HepG2 (cell line): ENCODE measurements at regions not wholly inside any gene's neighbourhood (a gene's known extent, or its start where the extent isn't known, plus 50 kb on each side); places are given as distances from the start of the nearest gene placed in this dataset.

Experiments used
- ATAC-seq: fragments of 200-7000 bp; cut with Tn5 transposase; 3 replicates; pipeline ENCODE4 v1.9.1; 2020; ENCODE audit warnings: mild to moderate bottlenecking, moderate library complexity
- BruUV-seq: library from RNA; stranded (reverse); fragments of 400-500 nt; replicated peaks from 2 replicates; lab custom pipeline; 2021; lab: Mats Ljungman, UMichigan
- CTCF ChIA-PET: fragments of 300-600 bp; formaldehyde crosslinking; extraction: SDS; loops from one replicate; lab custom pipeline; 2021; ENCODE audit warnings: low total read pairs, inconsistent platforms, low intra/inter-chr PET ratio; lab: Yijun Ruan, JAX
- POLR2A ChIA-PET: fragments of 350-600 bp; sonication (Branson Sonifier 250); formaldehyde crosslinking; loops from one replicate; lab custom pipeline; 2020; ENCODE audit warnings: antibody characterized with exemption, inconsistent platforms; lab: Yijun Ruan, JAX
- DNase-seq: peaks from one replicate; pipeline ENCODE4 v3.0.0-alpha.2; 2015; ENCODE audit warnings: low spot score
- FAIRE-seq: peaks from 3 replicates; lab custom pipeline; 2011; peaks lifted over from hg19 to GRCh38; lab: Jason Lieb, UNC
- H2AFZ ChIP-seq: one replicate; pipeline ENCODE4 v1.6.1; 2011; ENCODE audit warnings: low read length, inconsistent platforms
- H3K27ac ChIP-seq: fragments of 300-600 bp; 3 replicates; pipeline ENCODE4 v1.8.0; 2011; ENCODE audit warnings: mixed run types, mild to moderate bottlenecking, mixed read lengths, low read length, inconsistent platforms; ENCODE audit not compliant: insufficient read depth; ENCODE audit errors: extremely low read length
- H3K27me3 ChIP-seq, 2 experiments: fragments of 200-600 bp in 1 of 2; 2 replicates in 1 of 2; 3 replicates in 1 of 2; pipeline versions ENCODE4 v1.6.0 to v1.8.0; 2011; ENCODE audit warnings: low read length in 2 of 2, mild to moderate bottlenecking in 2 of 2, moderate library complexity in 2 of 2, inconsistent platforms in 1 of 2; ENCODE audit not compliant: insufficient read depth in 2 of 2, control insufficient read depth in 1 of 2
- H3K36me3 ChIP-seq, 2 experiments: fragments of 200-600 bp in 1 of 2; replicated peaks in 1 of 2; 2 replicates in 1 of 2; 3 replicates in 1 of 2; pipeline versions ENCODE4 v1.5.1 to v1.8.0; 2011; ENCODE audit warnings: low read length in 2 of 2, inconsistent platforms in 1 of 2; ENCODE audit not compliant: insufficient read depth in 2 of 2, control insufficient read depth in 1 of 2
- H3K4me1 ChIP-seq: 2 replicates; pipeline ENCODE4 v1.5.1; 2012; ENCODE audit warnings: low read length, inconsistent platforms; ENCODE audit not compliant: insufficient read depth
- H3K4me2 ChIP-seq: 2 replicates; pipeline ENCODE4 v1.6.0; 2011; ENCODE audit warnings: low read depth, low read length, inconsistent platforms
- H3K4me3 ChIP-seq, 3 experiments: fragments of 200-600 bp in 1 of 3; sonication (generic), shearing (Covaris generic) in 1 of 3; replicated peaks in 1 of 3; 2 replicates each; pipeline ENCODE4 v1.5.1; 2011 to 2016; ENCODE audit warnings: low read length in 3 of 3, inconsistent platforms in 2 of 3, low read depth in 2 of 3, mild to moderate bottlenecking in 2 of 3, control low read depth in 1 of 3, mixed read lengths in 1 of 3; ENCODE audit not compliant: insufficient read depth in 1 of 3
- H3K79me2 ChIP-seq: one replicate; pipeline ENCODE4 v1.6.1; 2011; ENCODE audit warnings: low read length, inconsistent platforms; ENCODE audit not compliant: insufficient read depth
- H3K9ac ChIP-seq: 2 replicates; pipeline ENCODE4 v1.6.0; 2011; ENCODE audit warnings: mild to moderate bottlenecking, low read depth, low read length, inconsistent platforms; ENCODE audit not compliant: insufficient read depth
- H3K9me3 ChIP-seq: 2 replicates; pipeline ENCODE4 v1.5.1; 2012; ENCODE audit warnings: mild to moderate bottlenecking, low read length
- H4K20me1 ChIP-seq: 2 replicates; pipeline ENCODE4 v1.6.0; 2011; ENCODE audit warnings: inconsistent platforms, mild to moderate bottlenecking, low read length, moderate library complexity; ENCODE audit not compliant: insufficient read depth
- AHR ChIP-seq: IDR thresholded peaks from 2 replicates; pipeline ENCODE4 v1.6.1; 2018; ENCODE audit warnings: missing genetic modification reagents, missing compliant biosample characterization
- ELF1 ChIP-seq: sonication (generic); formaldehyde crosslinking; IDR thresholded peaks from 2 replicates; pipeline ENCODE4 v1.4.0; 2020; ENCODE audit warnings: missing genetic modification reagents
- FOXK2 ChIP-seq: fragments of 450-650 bp; IDR thresholded peaks from 2 replicates; pipeline ENCODE4 v1.6.1; 2016
- IKZF4 ChIP-seq: sonication (generic); formaldehyde crosslinking; IDR thresholded peaks from 2 replicates; pipeline ENCODE4 v1.5.1; 2020; ENCODE audit warnings: borderline replicate concordance, mild to moderate bottlenecking, low read depth, missing genetic modification reagents; ENCODE audit errors: not compliant biosample characterization
- KLF9 ChIP-seq: IDR thresholded peaks from 2 replicates; pipeline ENCODE4 v1.6.1; 2016; ENCODE audit warnings: low read depth
- NFE2L2 ChIP-seq: fragments of 150-350 bp; IDR thresholded peaks from 2 replicates; pipeline ENCODE4 v1.6.1; 2014; ENCODE audit warnings: low read length
- SOX13 ChIP-seq, 3 experiments: fragments of 450-650 bp in 1 of 3; sonication (generic) in 1 of 3; formaldehyde crosslinking in 1 of 3; IDR thresholded peaks in 2 of 3; conservative IDR thresholded peaks in 1 of 3; 2 replicates each; pipeline versions ENCODE4 v1.5.0 to v1.6.1; 2016 to 2020; ENCODE audit warnings: antibody characterized with exemption in 1 of 3, mild to moderate bottlenecking in 1 of 3, missing compliant biosample characterization in 1 of 3, missing genetic modification reagents in 1 of 3, moderate library complexity in 1 of 3
- TBP ChIP-seq: sonication (generic); formaldehyde crosslinking; IDR thresholded peaks from 2 replicates; pipeline ENCODE4 v1.5.0; 2020; ENCODE audit warnings: missing genetic modification reagents
- YY1 ChIP-seq: IDR thresholded peaks from 2 replicates; pipeline ENCODE4 v1.6.1; 2011; ENCODE audit warnings: low read length, low read depth, moderate library complexity, mild to moderate bottlenecking; ENCODE audit not compliant: insufficient read depth, insufficient replicate concordance
- ZBTB46 ChIP-seq: sonication (generic); formaldehyde crosslinking; IDR thresholded peaks from 2 replicates; pipeline ENCODE4 v1.4.0; 2020; ENCODE audit warnings: mild to moderate bottlenecking, missing genetic modification reagents, borderline replicate concordance
- ZKSCAN8 ChIP-seq: IDR thresholded peaks from 2 replicates; pipeline ENCODE4 v1.6.1; 2016; ENCODE audit warnings: borderline replicate concordance, missing genetic modification reagents, missing compliant biosample characterization
- ZNF292 ChIP-seq: sonication (generic); formaldehyde crosslinking; IDR thresholded peaks from 2 replicates; pipeline ENCODE4 v1.8.1; 2022; ENCODE audit warnings: mild to moderate bottlenecking, low read depth, missing genetic modification reagents, borderline replicate concordance
- ZNF326 ChIP-seq: sonication (generic); formaldehyde crosslinking; IDR thresholded peaks from 2 replicates; pipeline ENCODE4 v1.4.0; 2020; ENCODE audit warnings: missing genetic modification reagents, borderline replicate concordance
- ZNF354B ChIP-seq: sonication (generic); formaldehyde crosslinking; IDR thresholded peaks from 2 replicates; pipeline ENCODE4 v1.8.0; 2022; ENCODE audit warnings: mild to moderate bottlenecking, missing genetic modification reagents
- ZNF607 ChIP-seq: sonication (generic); formaldehyde crosslinking; IDR thresholded peaks from 2 replicates; pipeline ENCODE4 v1.5.1; 2020; ENCODE audit warnings: missing genetic modification reagents, mild to moderate bottlenecking, borderline replicate concordance
- ZNF691 ChIP-seq: sonication (generic); formaldehyde crosslinking; IDR thresholded peaks from 2 replicates; pipeline ENCODE4 v1.4.0; 2020; ENCODE audit warnings: missing genetic modification reagents, low read depth, mild to moderate bottlenecking, borderline replicate concordance
- ZSCAN25 ChIP-seq: sonication (generic); formaldehyde crosslinking; IDR thresholded peaks from 2 replicates; pipeline ENCODE4 v1.8.0; 2022; ENCODE audit warnings: mild to moderate bottlenecking, missing genetic modification reagents
- WGBS: methylation state at CpG from one replicate; pipeline ENCODE4 v1.1.6; 2017; ENCODE audit warnings: low lambda C conversion rate; 5-methylcytosine and 5-hydroxymethylcytosine counted together
- in situ Hi-C: cut with HindIII; loops from 2 replicates; pipeline ENCODE4 v1.10.0; 2017; ENCODE audit warnings: low pct_unique_long_range_greater_than_20kb; ENCODE audit not compliant: extremely low pct_ligation_motif_present
- intact Hi-C: fragments of 100-400 bp; cut with micrococcal nuclease; formaldehyde crosslinking; loops from one replicate; pipeline ENCODE4 v1.10.0; 2022; ENCODE audit not compliant: unreplicated experiment

GRCh38 chr5:110841137-110841536, 102.3 kb downstream of the SLC25A46 start:
- Histone ChIP-seq H3K4me1 (no peaks in the 10 kb centered on the region), H4K20me1 (no peaks in the 10 kb centered on the region), H3K9ac (no peak overlapping the region), H3K4me3 (no peak overlapping the region), H3K79me2 (no peaks in the 10 kb centered on the region), H3K4me2 (no peak overlapping the region), H2AFZ (no peak overlapping the region), H3K9me3 (no peaks in the 10 kb centered on the region), H3K27me3 (no peaks in the 10 kb centered on the region), H3K27ac (no peak overlapping the region), H3K36me3 (no peaks in the 10 kb centered on the region)
- ChIA-PET POLR2A (no interaction called here), CTCF (no interaction called here)
- intact Hi-C loops (no loop called here), in situ Hi-C loops (no loop called here)
- TF ChIP-seq NFE2L2 = no peak
- TF ChIP-seq KLF9 (CRISPR knock-in tag) = no peak
- no peak for TF ChIP-seq ZBTB46 (CRISPR knock-in tag)
- no peak for TF ChIP-seq SOX13 (IDR thresholded peaks at IDR 0.05)
- TF ChIP-seq SOX13 (CRISPR knock-in tag; conservative IDR thresholded peaks at IDR 0.05 in 1 of 2, IDR thresholded peaks at IDR 0.05 in 1 of 2) = no peak
- 45% methylated on average over 2 of the region's 2 CpGs for WGBS
- BruUV-seq = no TSS peak
- FAIRE-seq = no peak
- ATAC-seq = no peak
- DNase-seq = no peak

DNA sequence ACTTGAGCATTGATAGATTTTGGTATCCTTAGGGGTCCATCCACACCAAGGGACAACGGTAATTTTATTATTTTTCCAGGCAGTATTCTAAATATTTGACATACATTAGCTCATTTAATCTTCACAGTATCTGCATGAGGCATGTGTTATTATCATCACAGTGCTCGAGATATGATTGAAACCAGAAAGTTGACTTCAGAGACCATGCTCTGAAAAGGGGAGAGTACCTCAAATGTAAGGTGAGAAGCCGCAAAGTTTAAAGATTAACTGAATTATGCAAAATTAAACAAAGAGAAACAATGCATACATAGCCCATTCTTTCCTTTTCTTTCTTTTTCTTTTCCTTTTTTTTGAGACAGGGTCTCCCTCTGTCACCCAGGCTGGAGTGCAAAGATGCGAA, 104.1 kb downstream of the SLC25A46 start:
- TF ChIP-seq IKZF4 (no peak), ZNF607 (no peak), ELF1 (CRISPR knock-in tag) (no peak), ZKSCAN8 (no peak), ZNF354B (CRISPR knock-in tag) (no peak), ZNF292 (CRISPR knock-in tag) (no peak), ZNF326 (CRISPR knock-in tag) (no peak), AHR (CRISPR knock-in tag) (no peak), ZNF691 (CRISPR knock-in tag) (no peak), FOXK2 (no peak), ZSCAN25 (CRISPR knock-in tag) (no peak), TBP (no peak), YY1 (no peak)
- ATAC-seq (no peak), DNase-seq (no peak), FAIRE-seq (no peak)
- H3K36me3 ChIP-seq = no peaks in the 10 kb centered on the region
- H4K20me1 ChIP-seq = no peaks in the 10 kb centered on the region
- H2AFZ ChIP-seq = no peak overlapping the region
- no peaks in the 10 kb centered on the region for H3K9me3 ChIP-seq
- no peak overlapping the region for H3K27ac ChIP-seq
- ChIA-PET POLR2A (no interaction called here), CTCF (no interaction called here)
- H3K79me2 ChIP-seq = no peaks in the 10 kb centered on the region
- no peak overlapping the region for H3K4me3 ChIP-seq
- no TSS peak for BruUV-seq
- no peaks in the 10 kb centered on the region for H3K27me3 ChIP-seq
- in situ Hi-C loops = no loop called here
- no peak overlapping the region for H3K4me2 ChIP-seq
- no peaks in the 10 kb centered on the region for H3K4me1 ChIP-seq
- intact Hi-C loops = no loop called here
- WGBS = 12% methylated on average over 4 of the region's 4 CpGs
- H3K9ac ChIP-seq = no peak overlapping the region
